ENCODE measurements at regions not wholly inside any gene's neighbourhood (a gene's known extent, or its start where the extent isn't known, plus 50 kb on each side); places are given as distances from the start of the nearest gene placed in this dataset.

DNA sequence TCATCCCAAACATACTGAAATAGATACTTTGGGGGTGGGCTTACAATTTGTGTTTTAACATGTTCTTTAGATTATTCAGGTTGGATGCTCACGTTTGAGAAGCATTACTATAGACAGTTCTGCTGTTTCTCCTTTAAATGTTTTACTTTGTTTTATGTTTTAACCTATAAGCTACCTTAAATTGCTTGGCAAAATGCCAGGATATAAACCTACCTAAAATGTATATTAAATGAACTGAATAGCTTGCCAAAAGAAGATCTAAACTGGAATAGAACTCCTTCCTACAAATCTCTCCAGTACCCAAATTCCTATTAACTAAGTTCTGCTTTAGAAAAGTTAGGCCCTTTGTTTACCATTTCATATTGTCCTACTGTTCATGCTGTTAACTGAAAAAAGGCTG, 124.4 kb downstream of the TBX22 start:
- TF ChIP-seq, protein P1, sequence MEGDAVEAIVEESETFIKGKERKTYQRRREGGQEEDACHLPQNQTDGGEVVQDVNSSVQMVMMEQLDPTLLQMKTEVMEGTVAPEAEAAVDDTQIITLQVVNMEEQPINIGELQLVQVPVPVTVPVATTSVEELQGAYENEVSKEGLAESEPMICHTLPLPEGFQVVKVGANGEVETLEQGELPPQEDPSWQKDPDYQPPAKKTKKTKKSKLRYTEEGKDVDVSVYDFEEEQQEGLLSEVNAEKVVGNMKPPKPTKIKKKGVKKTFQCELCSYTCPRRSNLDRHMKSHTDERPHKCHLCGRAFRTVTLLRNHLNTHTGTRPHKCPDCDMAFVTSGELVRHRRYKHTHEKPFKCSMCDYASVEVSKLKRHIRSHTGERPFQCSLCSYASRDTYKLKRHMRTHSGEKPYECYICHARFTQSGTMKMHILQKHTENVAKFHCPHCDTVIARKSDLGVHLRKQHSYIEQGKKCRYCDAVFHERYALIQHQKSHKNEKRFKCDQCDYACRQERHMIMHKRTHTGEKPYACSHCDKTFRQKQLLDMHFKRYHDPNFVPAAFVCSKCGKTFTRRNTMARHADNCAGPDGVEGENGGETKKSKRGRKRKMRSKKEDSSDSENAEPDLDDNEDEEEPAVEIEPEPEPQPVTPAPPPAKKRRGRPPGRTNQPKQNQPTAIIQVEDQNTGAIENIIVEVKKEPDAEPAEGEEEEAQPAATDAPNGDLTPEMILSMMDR (IDR thresholded peaks at IDR 0.05; ENCODE audit: poor library complexity, severe bottlenecking) = no peak
- TF ChIP-seq SMC3 (conservative IDR thresholded peaks at IDR 0.05; ENCODE audit: poor library complexity) = no peak
- TF ChIP-seq RAD21 (conservative IDR thresholded peaks at IDR 0.05) = no peak
- TF ChIP-seq POLR2AphosphoS5 (IDR thresholded peaks at IDR 0.05) = no peak
- TF ChIP-seq MXI1 (conservative IDR thresholded peaks at IDR 0.05; ENCODE audit: poor library complexity, severe bottlenecking) = no peak
- no peak for TF ChIP-seq EZH2 (IDR thresholded peaks at IDR 0.05; ENCODE audit: borderline replicate concordance, insufficient read depth, low read length, poor library complexity, severe bottlenecking)
- TF ChIP-seq, protein P2, sequence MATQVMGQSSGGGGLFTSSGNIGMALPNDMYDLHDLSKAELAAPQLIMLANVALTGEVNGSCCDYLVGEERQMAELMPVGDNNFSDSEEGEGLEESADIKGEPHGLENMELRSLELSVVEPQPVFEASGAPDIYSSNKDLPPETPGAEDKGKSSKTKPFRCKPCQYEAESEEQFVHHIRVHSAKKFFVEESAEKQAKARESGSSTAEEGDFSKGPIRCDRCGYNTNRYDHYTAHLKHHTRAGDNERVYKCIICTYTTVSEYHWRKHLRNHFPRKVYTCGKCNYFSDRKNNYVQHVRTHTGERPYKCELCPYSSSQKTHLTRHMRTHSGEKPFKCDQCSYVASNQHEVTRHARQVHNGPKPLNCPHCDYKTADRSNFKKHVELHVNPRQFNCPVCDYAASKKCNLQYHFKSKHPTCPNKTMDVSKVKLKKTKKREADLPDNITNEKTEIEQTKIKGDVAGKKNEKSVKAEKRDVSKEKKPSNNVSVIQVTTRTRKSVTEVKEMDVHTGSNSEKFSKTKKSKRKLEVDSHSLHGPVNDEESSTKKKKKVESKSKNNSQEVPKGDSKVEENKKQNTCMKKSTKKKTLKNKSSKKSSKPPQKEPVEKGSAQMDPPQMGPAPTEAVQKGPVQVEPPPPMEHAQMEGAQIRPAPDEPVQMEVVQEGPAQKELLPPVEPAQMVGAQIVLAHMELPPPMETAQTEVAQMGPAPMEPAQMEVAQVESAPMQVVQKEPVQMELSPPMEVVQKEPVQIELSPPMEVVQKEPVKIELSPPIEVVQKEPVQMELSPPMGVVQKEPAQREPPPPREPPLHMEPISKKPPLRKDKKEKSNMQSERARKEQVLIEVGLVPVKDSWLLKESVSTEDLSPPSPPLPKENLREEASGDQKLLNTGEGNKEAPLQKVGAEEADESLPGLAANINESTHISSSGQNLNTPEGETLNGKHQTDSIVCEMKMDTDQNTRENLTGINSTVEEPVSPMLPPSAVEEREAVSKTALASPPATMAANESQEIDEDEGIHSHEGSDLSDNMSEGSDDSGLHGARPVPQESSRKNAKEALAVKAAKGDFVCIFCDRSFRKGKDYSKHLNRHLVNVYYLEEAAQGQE (IDR thresholded peaks at IDR 0.05; ENCODE audit: borderline replicate concordance) = no peak
- no peak for TF ChIP-seq EP300 (conservative IDR thresholded peaks at IDR 0.05; ENCODE audit: poor library complexity, severe bottlenecking)
- no peak for TF ChIP-seq TAF1 (IDR thresholded peaks at IDR 0.05; ENCODE audit: low read depth)
- H3K9me3 ChIP-seq (ENCODE audit: low read length) = no peaks in the 10 kb centered on the region
- H3K4me3 ChIP-seq (ENCODE audit: low read length) = no peak overlapping the region
- H3K79me2 ChIP-seq (replicated peaks; ENCODE audit: insufficient read depth, low read length) = no peaks in the 10 kb centered on the region
- no peaks in the 10 kb centered on the region for H4K20me1 ChIP-seq (ENCODE audit: insufficient read depth)
- H3K9ac ChIP-seq (ENCODE audit: low read length) = no peak overlapping the region
- no peaks in the 10 kb centered on the region for H3K9me2 ChIP-seq (ENCODE audit: insufficient read depth, low read length)
- H3K36me3 ChIP-seq (ENCODE audit: insufficient read depth, low read length) = no peaks in the 10 kb centered on the region
- no peak overlapping the region for H2AFZ ChIP-seq (ENCODE audit: low read depth, low read length)
- no peak overlapping the region for H3K4me2 ChIP-seq (ENCODE audit: low read length)
- H3F3A ChIP-seq (ENCODE audit: insufficient read depth, low read length, poor library complexity, severe bottlenecking) = no peaks in the 10 kb centered on the region
- no peaks in the 10 kb centered on the region for H3K27me3 ChIP-seq (ENCODE audit: insufficient read depth, low read depth, low read length)
- no peak overlapping the region for H3K27ac ChIP-seq (ENCODE audit: low read length)

DNA sequence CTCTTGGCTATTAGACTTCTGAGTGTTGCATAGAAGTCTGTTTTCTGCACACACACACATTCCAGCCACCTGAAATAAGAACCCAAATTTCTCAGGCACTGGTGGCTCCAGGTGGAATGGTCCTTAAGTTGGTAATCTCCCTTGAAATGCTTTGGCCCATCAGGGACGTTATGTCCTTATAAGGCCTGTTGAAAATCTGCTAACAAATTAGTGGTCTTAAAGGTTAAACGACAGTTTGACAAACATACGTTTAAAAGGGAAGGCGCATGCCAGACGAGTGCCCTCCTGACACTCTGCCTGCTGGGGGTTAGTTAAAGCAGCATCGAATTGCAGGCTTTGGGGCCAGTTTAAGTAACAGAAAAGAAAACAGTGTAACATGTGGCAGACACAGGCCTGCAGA, 125.0 kb downstream of the TBX22 start:
- TF ChIP-seq SMC3 (conservative IDR thresholded peaks at IDR 0.05; ENCODE audit: poor library complexity) (no peak), EZH2 (IDR thresholded peaks at IDR 0.05; ENCODE audit: borderline replicate concordance, insufficient read depth, low read length, poor library complexity, severe bottlenecking) (no peak), RAD21 (conservative IDR thresholded peaks at IDR 0.05) (no peak), TAF1 (IDR thresholded peaks at IDR 0.05; ENCODE audit: low read depth) (no peak), POLR2AphosphoS5 (IDR thresholded peaks at IDR 0.05) (no peak), EP300 (conservative IDR thresholded peaks at IDR 0.05; ENCODE audit: poor library complexity, severe bottlenecking) (no peak), MXI1 (conservative IDR thresholded peaks at IDR 0.05; ENCODE audit: poor library complexity, severe bottlenecking) (no peak)
- TF ChIP-seq, protein P1 (IDR thresholded peaks at IDR 0.05; ENCODE audit: poor library complexity, severe bottlenecking) = no peak
- TF ChIP-seq, protein P2 (IDR thresholded peaks at IDR 0.05; ENCODE audit: borderline replicate concordance) = no peak
- no peaks in the 10 kb centered on the region for H3K9me2 ChIP-seq (ENCODE audit: insufficient read depth, low read length)
- H3K9me3 ChIP-seq (ENCODE audit: low read length) = no peaks in the 10 kb centered on the region
- H3K27me3 ChIP-seq (ENCODE audit: insufficient read depth, low read depth, low read length) = no peaks in the 10 kb centered on the region
- H3K9ac ChIP-seq (ENCODE audit: low read length) = no peak overlapping the region
- no peaks in the 10 kb centered on the region for H3K79me2 ChIP-seq (replicated peaks; ENCODE audit: insufficient read depth, low read length)
- H3F3A ChIP-seq (ENCODE audit: insufficient read depth, low read length, poor library complexity, severe bottlenecking) = no peaks in the 10 kb centered on the region
- no peak overlapping the region for H3K4me3 ChIP-seq (ENCODE audit: low read length)
- H2AFZ ChIP-seq (ENCODE audit: low read depth, low read length) = no peak overlapping the region
- no peaks in the 10 kb centered on the region for H3K36me3 ChIP-seq (ENCODE audit: insufficient read depth, low read length)
- H3K27ac ChIP-seq (ENCODE audit: low read length) = no peak overlapping the region
- H4K20me1 ChIP-seq (ENCODE audit: insufficient read depth) = no peaks in the 10 kb centered on the region
- H3K4me2 ChIP-seq (ENCODE audit: low read length) = no peak overlapping the region
